ENCODE measurements at regions not wholly inside any gene's neighbourhood (a gene's known extent, or its start where the extent isn't known, plus 50 kb on each side); places are given as distances from the start of the nearest gene placed in this dataset.

- Histone ChIP-seq H3K4me2 (ENCODE audit: control insufficient read depth, insufficient read depth) (no peak overlapping the region), H3K27ac (ENCODE audit: control insufficient read depth, insufficient read depth) (no peak overlapping the region), H2AFZ (ENCODE audit: control insufficient read depth, low read depth, low read length) (no peak overlapping the region), H3K4me1 (ENCODE audit: control insufficient read depth, insufficient read depth, low read length) (no peaks in the 10 kb centered on the region), H3K79me2 (ENCODE audit: control insufficient read depth, insufficient read depth, low read length) (no peaks in the 10 kb centered on the region), H3K9me3 (replicated peaks; ENCODE audit: control insufficient read depth, insufficient read depth, low read length) (no peaks in the 10 kb centered on the region; the same call in 1 of the 3 replicates), H4K20me1 (ENCODE audit: control insufficient read depth, insufficient read depth) (no peaks in the 10 kb centered on the region), H3K27me3 (replicated peaks in 1 of 2; ENCODE audit: control insufficient read depth in 2 of 2, insufficient read depth in 2 of 2, low read length in 1 of 2) (no peaks in the 10 kb centered on the region), H3K36me3 (ENCODE audit: control insufficient read depth in 2 of 2, insufficient read depth in 2 of 2, low read length in 1 of 2) (no peaks in the 10 kb centered on the region), H3K9ac (ENCODE audit: control insufficient read depth, insufficient read depth, low read length) (no peak overlapping the region), H3K4me3 (no peak overlapping the region)
- SMC1A ChIA-PET (ENCODE audit: uncharacterized antibody, unreplicated experiment): no interaction called here
- DNase-seq (ENCODE audit: low read depth, low spot score) (no peak), FAIRE-seq (no peak), ATAC-seq (no peak)
- 13% methylated on average over 7 of the region's 7 CpGs for WGBS (ENCODE audit: insufficient coverage, insufficient replicate concordance, low lambda C conversion rate, missing lambda C conversion rate)
- POLR2A ChIA-PET: no interaction called here
- RAD21 ChIA-PET (ENCODE audit: unreplicated experiment): no interaction called here
- TF ChIP-seq EP300 (IDR thresholded peaks at IDR 0.05; ENCODE audit: borderline replicate concordance in 1 of 2, control insufficient read depth in 1 of 2, low read depth in 2 of 2, low read length in 2 of 2) (no peak), HDAC6 (IDR thresholded peaks at IDR 0.05; ENCODE audit: unreplicated experiment) (no peak), IKZF1 (conservative IDR thresholded peaks at IDR 0.05) (no peak)
- BruUV-seq (replicated peaks): no TSS peak
- in situ Hi-C loops (cut with MboI) (no loop called here), intact Hi-C loops (cut with micrococcal nuclease; ENCODE audit: unreplicated experiment) (no loop called here)
- CTCF ChIA-PET: no interaction called here
Observed at GRCh38 chr5:14057289-14057688, 85.9 kb upstream of the TRIO start.

- H3K36me3 ChIP-seq (ENCODE audit: control insufficient read depth in 2 of 2, insufficient read depth in 2 of 2, low read length in 1 of 2): no peaks in the 10 kb centered on the region
- CTCF ChIA-PET: no interaction called here
- RAD21 ChIA-PET (ENCODE audit: unreplicated experiment): no interaction called here
- no peak for ATAC-seq
- H2AFZ ChIP-seq (ENCODE audit: control insufficient read depth, low read depth, low read length): no peak overlapping the region
- H3K9ac ChIP-seq (ENCODE audit: control insufficient read depth, insufficient read depth, low read length): no peak overlapping the region
- BruUV-seq (replicated peaks): no TSS peak
- no peaks in the 10 kb centered on the region for H3K4me1 ChIP-seq (ENCODE audit: control insufficient read depth, insufficient read depth, low read length)
- no peak overlapping the region for H3K4me2 ChIP-seq (ENCODE audit: control insufficient read depth, insufficient read depth)
- no peak overlapping the region for H3K27ac ChIP-seq (ENCODE audit: control insufficient read depth, insufficient read depth)
- H3K27me3 ChIP-seq (replicated peaks in 1 of 2; ENCODE audit: control insufficient read depth in 2 of 2, insufficient read depth in 2 of 2, low read length in 1 of 2): no peaks in the 10 kb centered on the region
- H4K20me1 ChIP-seq (ENCODE audit: control insufficient read depth, insufficient read depth): no peaks in the 10 kb centered on the region
- no peak for TF ChIP-seq CHD4 (IDR thresholded peaks at IDR 0.05)
- no peak for TF ChIP-seq IRF5 (IDR thresholded peaks at IDR 0.05; ENCODE audit: borderline replicate concordance)
- no peak for TF ChIP-seq ZNF207 (IDR thresholded peaks at IDR 0.05; ENCODE audit: borderline replicate concordance)
- TF ChIP-seq EP300 (IDR thresholded peaks at IDR 0.05; ENCODE audit: borderline replicate concordance in 1 of 2, control insufficient read depth in 1 of 2, low read depth in 2 of 2, low read length in 2 of 2): no peak
- no peak for TF ChIP-seq HCFC1 (IDR thresholded peaks at IDR 0.05; ENCODE audit: low read length)
- DNase-seq (ENCODE audit: low read depth, low spot score): no peak
- FAIRE-seq: no peak
- SMC1A ChIA-PET (ENCODE audit: uncharacterized antibody, unreplicated experiment): interaction anchor here (0.8 kb wide), 1 partner anchor 10 kb away, joined by 3 read pairs; no protein-coding TSS in a partner anchor
- in situ Hi-C loops (cut with MboI): no loop called here
- 80% methylated on average over 4 of the region's 4 CpGs for WGBS (ENCODE audit: insufficient coverage, insufficient replicate concordance, low lambda C conversion rate, missing lambda C conversion rate)
- no peak overlapping the region for H3K4me3 ChIP-seq
- intact Hi-C loops (cut with micrococcal nuclease; ENCODE audit: unreplicated experiment): no loop called here
- H3K9me3 ChIP-seq (replicated peaks; ENCODE audit: control insufficient read depth, insufficient read depth, low read length): no peaks in the 10 kb centered on the region; the same call in 2 of the 3 replicates
- POLR2A ChIA-PET: no interaction called here
- H3K79me2 ChIP-seq (ENCODE audit: control insufficient read depth, insufficient read depth, low read length): no peaks in the 10 kb centered on the region
Observed at GRCh38 chr5:14056039-14056438, 87.1 kb upstream of the TRIO start.
